PFSK-1 (cell line): ENCODE measurements at regions not wholly inside any gene's neighbourhood (a gene's known extent, or its start where the extent isn't known, plus 50 kb on each side); places are given as distances from the start of the nearest gene placed in this dataset.

Experiments used
- FOXP2 ChIP-seq: optimal IDR thresholded peaks from 2 replicates; pipeline ENCODE3; 2011; ENCODE audit warnings: borderline replicate concordance, control low read depth, inconsistent platforms; ENCODE audit not compliant: insufficient read depth; ENCODE audit errors: extremely low read length, extremely low read depth
- POLR2AphosphoS5 ChIP-seq: IDR thresholded peaks from 2 replicates; pipeline ENCODE4 v1.6.1; 2012; ENCODE audit warnings: low read depth, mild to moderate bottlenecking, control low read depth, low read length, moderate library complexity
- REST ChIP-seq, 2 experiments: IDR thresholded peaks; 2 replicates each; pipeline versions ENCODE4 v1.6.1 to v1.8.0; 2011 to 2012; ENCODE audit warnings: low read depth in 2 of 2, low read length in 2 of 2, control low read depth in 1 of 2, inconsistent platforms in 1 of 2, mild to moderate bottlenecking in 1 of 2, moderate library complexity in 1 of 2; ENCODE audit not compliant: insufficient read depth in 1 of 2
- SIN3A ChIP-seq: IDR thresholded peaks from 2 replicates; pipeline ENCODE4 v1.6.1; 2012; ENCODE audit warnings: mild to moderate bottlenecking, low read length, moderate library complexity, borderline replicate concordance; ENCODE audit not compliant: insufficient read depth
- TAF1 ChIP-seq: IDR thresholded peaks from 2 replicates; pipeline ENCODE4 v1.6.1; 2012; ENCODE audit warnings: low read length, control low read depth, borderline replicate concordance; ENCODE audit not compliant: insufficient read depth

DNA sequence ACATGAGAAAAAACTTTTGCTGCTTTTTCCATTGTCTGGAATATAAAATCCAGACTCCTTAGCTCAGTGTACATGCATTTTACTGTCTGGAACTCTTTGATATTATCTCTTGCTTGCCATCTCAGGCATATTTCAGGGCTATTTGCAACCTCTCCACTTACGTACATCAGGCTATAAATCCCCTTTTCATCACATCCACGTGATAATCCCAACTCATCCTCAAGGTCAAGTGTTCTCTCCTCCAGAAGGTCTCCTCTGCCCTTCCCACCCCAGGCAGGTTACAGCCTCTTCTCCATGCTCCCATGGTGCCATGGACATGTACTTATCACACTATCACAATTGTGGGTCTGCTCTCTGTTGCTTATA is 202.5 kb upstream of the RBMS1 start:
- TF ChIP-seq POLR2AphosphoS5 = no peak
- no peak for TF ChIP-seq SIN3A
- no peak for TF ChIP-seq FOXP2
- TF ChIP-seq TAF1 = no peak
- no peak for TF ChIP-seq REST (IDR thresholded peaks at IDR 0.05; ENCODE audit: insufficient read depth in 1 of 2, low read depth in 2 of 2, low read length in 2 of 2)

DNA sequence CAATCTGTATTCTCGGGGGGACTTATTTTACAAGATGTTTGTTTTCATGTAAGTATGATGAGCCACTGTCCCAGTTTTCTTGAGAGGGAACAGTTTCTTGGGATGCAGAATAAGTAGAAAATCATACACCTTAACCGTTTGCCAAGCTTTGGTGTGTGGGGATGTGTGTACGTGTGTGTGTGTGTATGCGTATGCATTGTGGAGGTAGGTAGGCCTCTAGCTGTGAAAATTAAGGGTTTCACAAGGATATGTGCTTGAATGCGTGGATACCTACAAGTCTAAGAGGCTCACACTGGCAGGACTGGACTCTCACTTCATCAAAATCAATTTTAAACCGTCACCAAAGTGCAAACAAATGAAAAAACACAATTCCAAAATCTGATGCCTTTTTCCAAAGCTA is 204.2 kb upstream of the RBMS1 start:
- no peak for TF ChIP-seq SIN3A
- no peak for TF ChIP-seq TAF1
- no peak for TF ChIP-seq FOXP2
- TF ChIP-seq POLR2AphosphoS5 = no peak
- TF ChIP-seq REST (IDR thresholded peaks at IDR 0.05; ENCODE audit: insufficient read depth in 1 of 2, low read depth in 2 of 2, low read length in 2 of 2) = no peak

DNA sequence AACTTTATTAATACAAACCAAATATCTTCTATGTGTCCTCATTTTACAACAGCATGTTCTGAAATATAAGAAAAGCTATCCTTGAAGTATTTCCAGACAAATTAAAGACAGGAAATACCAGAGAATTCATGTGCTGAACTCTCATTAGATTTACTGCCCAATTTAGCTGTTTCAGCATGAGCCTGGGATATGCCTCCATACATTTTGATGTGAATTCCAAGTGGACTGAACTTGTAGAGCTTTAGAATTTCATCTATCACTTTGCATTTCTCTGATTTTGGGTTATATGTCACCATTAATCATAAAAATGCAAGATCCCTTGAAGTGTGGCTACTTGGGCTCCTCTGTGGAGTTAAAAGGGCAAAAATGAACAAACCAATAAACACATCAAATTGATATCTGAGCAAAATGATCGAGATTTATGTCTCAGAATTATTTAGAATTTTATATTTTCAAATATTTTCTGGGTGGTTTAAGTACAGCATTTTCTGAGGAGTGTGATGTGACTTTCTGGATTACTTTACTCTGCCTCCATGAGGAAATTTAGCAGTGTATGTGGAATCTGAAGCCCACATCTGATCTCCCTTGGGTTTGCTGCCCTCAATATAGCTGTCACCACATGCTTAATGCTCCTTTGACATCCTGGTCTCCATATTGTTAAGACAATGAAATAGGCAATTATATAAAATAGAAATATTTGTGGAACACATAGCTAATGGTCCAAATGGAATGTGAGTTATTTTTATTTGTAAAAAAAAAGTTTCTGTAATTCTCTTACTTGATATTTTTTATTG is 206.6 kb upstream of the RBMS1 start:
- TF ChIP-seq REST (IDR thresholded peaks at IDR 0.05; ENCODE audit: insufficient read depth in 1 of 2, low read depth in 2 of 2, low read length in 2 of 2) (no peak), FOXP2 (no peak), POLR2AphosphoS5 (no peak), SIN3A (no peak)

DNA sequence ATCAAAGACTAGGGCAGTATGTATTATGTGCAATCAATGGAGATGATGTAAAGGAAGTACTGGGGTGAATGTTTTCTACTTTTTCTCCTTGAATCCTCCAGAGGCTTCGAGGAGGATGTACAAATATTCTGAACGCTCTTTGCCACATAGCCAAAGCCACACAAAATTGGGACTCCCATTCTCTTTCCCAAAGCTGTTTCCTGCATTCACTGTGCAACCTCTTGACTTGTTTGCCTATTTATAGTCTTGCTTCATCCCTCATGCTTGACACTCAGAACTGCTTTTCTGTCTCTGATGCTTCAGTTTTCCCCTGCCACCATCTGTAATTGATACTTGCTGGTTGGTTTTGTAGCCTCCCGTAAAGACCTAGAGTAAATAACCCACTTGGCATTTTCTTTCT is 208.2 kb upstream of the RBMS1 start:
- no peak for TF ChIP-seq REST (IDR thresholded peaks at IDR 0.05; ENCODE audit: insufficient read depth in 1 of 2, low read depth in 2 of 2, low read length in 2 of 2)
- TF ChIP-seq POLR2AphosphoS5 = no peak
- no peak for TF ChIP-seq TAF1
- TF ChIP-seq FOXP2 = no peak
- TF ChIP-seq SIN3A = no peak

- TF ChIP-seq FOXP2 (no peak), POLR2AphosphoS5 (no peak), REST (IDR thresholded peaks at IDR 0.05; ENCODE audit: insufficient read depth in 1 of 2, low read depth in 2 of 2, low read length in 2 of 2) (no peak)
Measured at GRCh38 chr2:160702754-160703153, 209.1 kb upstream of the RBMS1 start.
